Keratinocyte (primary cell): ENCODE measurements at regions not wholly inside any gene's neighbourhood (a gene's known extent, or its start where the extent isn't known, plus 50 kb on each side); places are given as distances from the start of the nearest gene placed in this dataset.

Experiments used
- DNase-seq: peaks from one replicate; pipeline ENCODE4 v3.0.0-alpha.2; 2011; ENCODE audit warnings: low read depth, missing footprints, low spot score
- FAIRE-seq: peaks from 2 replicates; lab custom pipeline; 2011; peaks lifted over from hg19 to GRCh38; lab: Jason Lieb, UNC
- H2AFZ ChIP-seq: 2 replicates; pipeline ENCODE4 v1.6.0; 2012; ENCODE audit warnings: low read length, control low read depth, inconsistent platforms; ENCODE audit not compliant: control insufficient read depth
- H3K27ac ChIP-seq: 2 replicates; pipeline ENCODE4 v1.5.1; 2011; ENCODE audit warnings: low read length; ENCODE audit not compliant: control insufficient read depth, insufficient read depth
- H3K27me3 ChIP-seq: 3 replicates; pipeline ENCODE4 v1.6.0; 2011; ENCODE audit warnings: low read length; ENCODE audit not compliant: control insufficient read depth, insufficient read depth; ENCODE audit errors: extremely low read depth
- H3K36me3 ChIP-seq, 2 experiments: 2 replicates in 1 of 2; 3 replicates in 1 of 2; pipeline ENCODE4 v1.5.1; 2011; ENCODE audit warnings: low read length in 2 of 2, mild to moderate bottlenecking in 1 of 2; ENCODE audit not compliant: control insufficient read depth in 2 of 2, insufficient read depth in 2 of 2; ENCODE audit errors: extremely low read depth in 1 of 2
- H3K4me1 ChIP-seq: 3 replicates; pipeline ENCODE4 v1.5.1; 2011; ENCODE audit warnings: low read length; ENCODE audit not compliant: control insufficient read depth, insufficient read depth; ENCODE audit errors: extremely low read depth
- H3K4me2 ChIP-seq: 3 replicates; pipeline ENCODE4 v1.6.0; 2011; ENCODE audit warnings: low read depth, low read length; ENCODE audit not compliant: control insufficient read depth, insufficient read depth; ENCODE audit errors: extremely low read depth
- H3K4me3 ChIP-seq, 3 experiments: fragments of 200-600 bp in 1 of 3; sonication (generic) in 1 of 3; 2 replicates in 2 of 3; 3 replicates in 1 of 3; pipeline ENCODE4 v1.5.1; 2011 to 2016; ENCODE audit warnings: low read length in 3 of 3, mild to moderate bottlenecking in 3 of 3, control low read depth in 2 of 3, inconsistent platforms in 1 of 3, low read depth in 1 of 3, mixed read lengths in 1 of 3, mixed run types in 1 of 3, moderate library complexity in 1 of 3; ENCODE audit not compliant: control insufficient read depth in 2 of 3, insufficient read depth in 2 of 3; ENCODE audit errors: extremely low read depth in 1 of 3
- H3K79me2 ChIP-seq: 2 replicates; pipeline ENCODE4 v1.6.0; 2012; ENCODE audit warnings: low read length; ENCODE audit not compliant: control insufficient read depth, insufficient read depth
- H3K9ac ChIP-seq: 3 replicates; pipeline ENCODE4 v1.6.0; 2011; ENCODE audit warnings: low read length; ENCODE audit not compliant: control insufficient read depth, insufficient read depth; ENCODE audit errors: extremely low read depth
- H3K9me1 ChIP-seq: 3 replicates; pipeline ENCODE4 v1.6.0; 2011; ENCODE audit warnings: low read length; ENCODE audit not compliant: control insufficient read depth, insufficient read depth; ENCODE audit errors: extremely low read depth
- H3K9me3 ChIP-seq: 2 replicates; pipeline ENCODE4 v1.5.1; 2012; ENCODE audit warnings: low read depth, low read length; ENCODE audit not compliant: control insufficient read depth
- H4K20me1 ChIP-seq: 3 replicates; pipeline ENCODE4 v1.6.0; 2011; ENCODE audit warnings: low read length; ENCODE audit not compliant: control insufficient read depth, insufficient read depth; ENCODE audit errors: extremely low read depth
- EZH2 ChIP-seq: IDR thresholded peaks from one replicate; pipeline ENCODE4 v1.6.1; 2012; ENCODE audit warnings: inconsistent platforms, mild to moderate bottlenecking, low read length, moderate library complexity
- dilution Hi-C: fragments of 300-500 bp; cut with MboI; formaldehyde crosslinking; loops from one replicate; pipeline ENCODE4 v1.7.0; 2020; ENCODE audit warnings: low sequenced_read_pairs; ENCODE audit not compliant: extremely low pct_ligation_motif_present
- TF ChIP-seq, protein P1 (sequence below), 3 experiments: IDR thresholded peaks in 1 of 3; conservative IDR thresholded peaks in 1 of 3; optimal IDR thresholded peaks in 1 of 3; 2 replicates in 2 of 3; 3 replicates in 1 of 3; pipeline versions ENCODE3 to v1.5.1; 2011; ENCODE audit warnings: low read length in 3 of 3, mild to moderate bottlenecking in 3 of 3, moderate library complexity in 2 of 3, control low read depth in 1 of 3, inconsistent platforms in 1 of 3; ENCODE audit not compliant: insufficient read depth in 2 of 3; ENCODE audit errors: extremely low read depth in 1 of 3

DNA sequence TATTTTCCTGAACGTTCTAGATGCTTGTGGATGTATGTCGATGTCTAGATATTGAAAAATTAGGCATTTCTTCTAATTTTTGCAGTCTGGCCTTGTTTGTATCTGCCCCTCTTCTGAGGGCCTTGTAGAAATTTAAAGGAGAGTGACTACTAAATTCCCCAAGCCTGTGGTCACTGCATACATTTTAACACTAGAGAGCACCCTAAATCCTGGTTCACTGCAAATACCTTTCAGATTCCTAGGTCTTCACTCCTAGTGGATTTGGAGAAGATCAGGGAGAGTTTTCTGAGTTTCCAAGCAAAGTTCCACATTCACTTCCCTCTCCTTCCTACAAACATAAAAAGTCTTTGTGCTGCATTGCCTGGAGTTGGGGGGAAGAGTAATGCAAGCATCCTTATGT, 1272.5 kb downstream of the OLFM4 start:
- Histone ChIP-seq H3K4me1 (no peaks in the 10 kb centered on the region), H3K36me3 (no peaks in the 10 kb centered on the region), H3K27ac (no peak overlapping the region), H2AFZ (no peak overlapping the region), H4K20me1 (no peaks in the 10 kb centered on the region), H3K9me3 (peaks cover 2% of the 10 kb centered on the region), H3K4me2 (no peak overlapping the region), H3K9ac (no peak overlapping the region), H3K27me3 (no peaks in the 10 kb centered on the region), H3K9me1 (no peaks in the 10 kb centered on the region), H3K79me2 (no peaks in the 10 kb centered on the region), H3K4me3 (no peak overlapping the region)
- TF ChIP-seq EZH2: no peak
- TF ChIP-seq, protein P1, sequence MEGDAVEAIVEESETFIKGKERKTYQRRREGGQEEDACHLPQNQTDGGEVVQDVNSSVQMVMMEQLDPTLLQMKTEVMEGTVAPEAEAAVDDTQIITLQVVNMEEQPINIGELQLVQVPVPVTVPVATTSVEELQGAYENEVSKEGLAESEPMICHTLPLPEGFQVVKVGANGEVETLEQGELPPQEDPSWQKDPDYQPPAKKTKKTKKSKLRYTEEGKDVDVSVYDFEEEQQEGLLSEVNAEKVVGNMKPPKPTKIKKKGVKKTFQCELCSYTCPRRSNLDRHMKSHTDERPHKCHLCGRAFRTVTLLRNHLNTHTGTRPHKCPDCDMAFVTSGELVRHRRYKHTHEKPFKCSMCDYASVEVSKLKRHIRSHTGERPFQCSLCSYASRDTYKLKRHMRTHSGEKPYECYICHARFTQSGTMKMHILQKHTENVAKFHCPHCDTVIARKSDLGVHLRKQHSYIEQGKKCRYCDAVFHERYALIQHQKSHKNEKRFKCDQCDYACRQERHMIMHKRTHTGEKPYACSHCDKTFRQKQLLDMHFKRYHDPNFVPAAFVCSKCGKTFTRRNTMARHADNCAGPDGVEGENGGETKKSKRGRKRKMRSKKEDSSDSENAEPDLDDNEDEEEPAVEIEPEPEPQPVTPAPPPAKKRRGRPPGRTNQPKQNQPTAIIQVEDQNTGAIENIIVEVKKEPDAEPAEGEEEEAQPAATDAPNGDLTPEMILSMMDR (optimal IDR thresholded peaks at IDR 0.05 in 1 of 3, IDR thresholded peaks at IDR 0.05 in 1 of 3, conservative IDR thresholded peaks at IDR 0.05 in 1 of 3; ENCODE audit: extremely low read depth in 1 of 3, insufficient read depth in 2 of 3, low read length in 3 of 3): no peak
- DNase-seq (no peak), FAIRE-seq (no peak)
- dilution Hi-C loops: no loop called here

DNA sequence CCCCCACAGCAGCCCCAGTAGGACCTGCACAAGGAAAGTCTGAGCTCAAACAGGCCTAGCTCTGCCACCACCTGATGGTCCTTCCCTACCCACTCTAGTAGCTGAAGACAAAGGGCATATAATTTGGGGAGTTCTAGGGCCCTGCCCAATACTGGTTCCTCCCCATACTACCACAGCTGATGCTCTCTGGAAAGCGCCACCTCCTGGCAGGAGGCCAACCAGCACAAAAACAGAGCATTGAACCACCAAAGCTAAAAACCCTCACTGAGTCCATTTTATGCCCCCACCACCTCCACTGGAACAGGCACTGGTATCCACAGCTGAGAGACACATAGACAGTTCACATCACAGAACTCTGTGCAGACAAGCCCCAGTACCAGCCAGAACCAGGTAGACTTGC, 1276.8 kb downstream of the OLFM4 start:
- no peak for DNase-seq
- TF ChIP-seq, protein P1 (optimal IDR thresholded peaks at IDR 0.05 in 1 of 3, IDR thresholded peaks at IDR 0.05 in 1 of 3, conservative IDR thresholded peaks at IDR 0.05 in 1 of 3; ENCODE audit: extremely low read depth in 1 of 3, insufficient read depth in 2 of 3, low read length in 3 of 3): no peak
- no peak for TF ChIP-seq EZH2
- H3K79me2 ChIP-seq: no peaks in the 10 kb centered on the region
- no peak overlapping the region for H3K4me2 ChIP-seq
- no peak overlapping the region for H3K4me3 ChIP-seq
- H3K9me3 ChIP-seq: peaks cover 2% of the 10 kb centered on the region
- H3K27me3 ChIP-seq: no peaks in the 10 kb centered on the region
- no peak for FAIRE-seq
- no peaks in the 10 kb centered on the region for H4K20me1 ChIP-seq
- no peaks in the 10 kb centered on the region for H3K36me3 ChIP-seq
- no peak overlapping the region for H3K9ac ChIP-seq
- no peaks in the 10 kb centered on the region for H3K9me1 ChIP-seq
- no peak overlapping the region for H3K27ac ChIP-seq
- no peak overlapping the region for H2AFZ ChIP-seq
- H3K4me1 ChIP-seq: no peaks in the 10 kb centered on the region
- dilution Hi-C loops: no loop called here
